NCI-H2171 treated with DMSO at 0.1 percent for 48 hours (cell line): ENCODE measurements at regions not wholly inside any gene's neighbourhood (a gene's known extent, or its start where the extent isn't known, plus 50 kb on each side); places are given as distances from the start of the nearest gene placed in this dataset.
A peak's percentile ranks its signal among the peaks of the same experiment; 100 is the strongest.

Experiments
- DNase-seq: peaks from one replicate; lab custom pipeline; 2025; lab: John Stamatoyannopoulos, UW

DNA sequence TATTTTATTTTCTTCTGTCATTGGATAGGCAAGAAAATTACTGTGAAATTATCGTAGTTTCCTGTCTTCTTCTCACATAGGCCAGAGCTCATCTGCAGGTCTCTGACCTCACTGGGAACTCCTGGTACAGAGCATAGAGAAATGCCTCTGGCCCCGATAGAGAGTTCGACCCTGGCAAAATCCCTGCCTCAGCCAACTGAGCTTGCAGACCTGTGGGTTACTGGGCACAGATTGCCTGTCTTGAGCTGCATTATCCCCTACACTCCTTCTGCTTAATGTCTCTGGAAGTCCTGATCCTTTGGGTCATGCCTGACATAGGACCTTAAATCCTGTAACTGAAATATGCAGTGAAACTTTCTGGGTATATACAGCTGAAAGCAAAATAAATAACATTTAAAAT is 439.3 kb upstream of the CTNND2 start:
- no peak for DNase-seq

DNA sequence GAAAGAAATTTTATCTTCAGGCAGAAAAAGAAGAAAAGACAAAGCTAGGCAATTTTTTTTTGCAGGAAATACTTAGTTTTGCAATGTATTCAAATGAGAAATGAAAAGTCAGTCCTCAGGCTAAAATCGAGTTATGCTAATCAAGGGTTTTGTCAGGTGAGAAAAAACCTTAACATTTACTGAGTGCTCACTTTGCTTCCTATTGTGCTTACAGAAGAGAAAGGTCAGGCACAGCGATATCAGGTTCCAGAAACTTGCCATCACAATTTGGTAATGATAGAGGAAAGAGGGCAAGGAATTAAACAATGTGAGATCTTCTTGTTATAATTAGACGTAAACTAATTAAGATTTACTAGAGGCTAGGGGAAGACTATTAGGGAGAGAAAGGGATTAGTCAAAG is 431.7 kb upstream of the CTNND2 start:
- no peak for DNase-seq

DNA sequence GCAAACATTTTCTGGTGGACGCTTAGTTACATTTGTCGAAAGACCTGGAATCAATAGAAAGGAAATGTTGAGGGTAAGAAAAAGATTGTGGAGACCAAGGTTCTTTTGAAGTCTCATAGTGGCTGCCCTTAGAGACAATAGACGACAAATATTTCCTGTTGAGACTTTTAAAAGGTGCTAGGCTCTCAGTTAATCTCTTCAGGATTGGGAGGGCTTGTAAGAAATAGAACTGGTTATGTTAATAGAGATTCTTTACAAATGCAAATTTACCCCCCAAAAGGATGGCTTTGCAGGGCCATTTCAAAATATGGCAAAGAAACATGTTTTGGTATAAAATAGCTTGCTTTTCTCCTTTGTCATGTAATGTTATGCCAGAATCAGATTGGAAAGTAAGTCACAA is 428.2 kb upstream of the CTNND2 start:
- no peak for DNase-seq

DNA sequence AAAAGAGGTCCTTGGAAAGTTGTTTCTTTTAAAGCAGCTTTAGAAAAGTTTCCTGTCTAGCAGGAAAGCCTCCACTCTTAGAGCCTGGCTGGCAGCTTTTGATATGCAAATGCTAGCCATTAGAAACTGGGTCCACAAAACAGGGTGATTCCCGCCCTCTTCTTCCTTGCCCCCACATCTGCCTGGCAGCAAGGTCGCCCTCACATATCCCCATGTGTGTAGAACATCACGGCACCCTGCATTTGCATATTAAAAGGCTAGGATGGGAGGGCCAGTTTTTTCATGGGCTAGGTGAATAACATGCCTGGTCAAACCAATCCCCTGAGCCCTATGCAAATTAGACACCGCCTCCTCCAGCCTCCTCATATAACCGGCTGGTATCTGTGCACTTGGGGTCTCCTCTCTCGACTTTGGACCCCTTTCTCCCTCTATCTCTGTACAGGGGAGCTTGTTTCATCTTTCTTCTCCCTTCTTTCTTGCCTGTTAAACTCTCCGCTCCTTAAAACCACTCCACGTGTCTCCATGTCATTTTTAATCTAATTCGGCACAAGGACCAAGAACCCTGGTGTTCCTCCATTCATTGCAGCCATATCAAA is 426.8 kb upstream of the CTNND2 start:
- no peak for DNase-seq

DNA sequence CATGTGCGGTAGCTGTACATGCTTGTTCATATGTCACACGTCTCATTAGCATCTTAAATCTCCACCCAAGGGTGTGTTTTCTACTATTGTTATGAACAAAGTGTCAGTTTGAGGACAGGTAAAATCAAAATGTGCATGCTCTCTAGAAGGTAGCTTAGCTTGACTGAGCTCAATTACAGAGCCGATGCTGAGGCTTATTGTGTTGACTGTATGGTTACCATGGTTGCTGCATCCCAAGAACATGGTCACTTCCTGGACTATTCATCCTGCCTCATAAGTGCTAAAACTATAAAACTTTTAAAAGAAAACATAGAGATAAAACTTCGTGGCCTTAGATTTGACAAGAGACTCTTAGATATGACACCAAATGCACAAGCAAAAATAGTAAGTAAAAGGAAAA is 426.1 kb upstream of the CTNND2 start:
- no peak for DNase-seq

DNA sequence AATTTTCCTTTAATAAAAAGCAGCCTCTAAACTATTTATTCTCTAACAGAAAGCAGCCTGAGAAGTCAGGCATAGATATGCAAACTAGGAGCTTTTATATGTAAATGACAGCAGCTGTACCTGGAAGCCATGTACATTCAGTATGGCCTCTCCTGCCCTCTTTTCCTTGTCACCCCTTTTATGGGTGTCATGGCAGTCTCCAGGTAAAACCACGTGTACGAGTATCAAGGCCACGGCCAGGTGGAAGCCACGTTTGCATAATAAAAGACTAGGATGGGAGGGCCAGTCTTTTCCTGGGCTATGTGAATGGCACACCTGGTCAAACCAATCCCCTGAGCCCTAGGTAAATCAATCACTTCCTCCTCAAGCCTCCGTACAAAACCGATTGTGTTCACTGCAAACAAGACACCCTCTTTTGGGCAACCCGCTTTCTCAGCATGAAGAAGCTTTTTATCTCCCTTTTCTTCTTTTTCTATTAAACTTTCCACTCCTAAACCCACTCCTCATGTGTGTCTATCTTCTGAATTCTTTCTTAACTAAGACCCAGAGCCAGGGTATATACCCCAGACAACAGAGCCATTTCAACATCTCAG is 419.5 kb upstream of the CTNND2 start:
- no peak for DNase-seq

DNA sequence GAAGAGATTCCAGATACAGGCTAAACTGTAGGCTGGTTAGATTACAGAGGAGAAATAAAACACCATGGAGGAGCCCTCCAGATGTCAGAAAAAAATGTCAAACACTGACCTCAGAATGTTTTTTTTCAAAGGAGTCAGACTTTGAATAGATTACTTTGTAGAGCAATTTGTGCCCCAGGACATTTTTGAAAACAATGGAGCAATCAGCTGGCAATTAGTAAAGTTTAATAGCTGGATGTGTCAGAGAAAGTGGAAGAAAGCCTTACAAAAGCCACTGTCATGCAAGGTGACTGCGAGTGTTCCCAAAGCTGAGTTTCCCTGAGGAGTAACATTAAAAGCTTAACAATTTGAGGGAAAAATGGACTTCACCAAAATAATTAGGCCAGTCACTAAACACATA is 417.8 kb upstream of the CTNND2 start:
- no peak for DNase-seq

DNA sequence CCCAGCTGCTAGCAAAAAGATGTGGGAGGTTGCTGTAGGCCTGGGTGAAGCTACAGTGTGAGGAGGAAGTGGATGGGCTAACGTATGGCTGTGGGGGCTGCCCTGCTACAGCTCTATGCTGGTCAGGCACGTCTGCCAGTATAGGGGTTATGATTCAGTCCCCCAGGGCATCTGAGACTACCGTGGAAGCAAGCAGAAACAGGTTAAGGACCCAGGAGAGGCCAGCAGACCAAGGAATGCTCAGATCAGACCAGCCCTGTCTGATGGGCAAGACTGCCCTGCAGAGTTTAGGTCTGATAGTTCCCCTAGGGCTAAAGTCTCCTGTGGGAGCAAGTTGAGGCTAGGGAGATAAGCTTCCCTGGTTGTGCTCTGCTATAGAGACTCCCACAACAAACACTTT is 416.1 kb upstream of the CTNND2 start:
- no peak for DNase-seq

DNA sequence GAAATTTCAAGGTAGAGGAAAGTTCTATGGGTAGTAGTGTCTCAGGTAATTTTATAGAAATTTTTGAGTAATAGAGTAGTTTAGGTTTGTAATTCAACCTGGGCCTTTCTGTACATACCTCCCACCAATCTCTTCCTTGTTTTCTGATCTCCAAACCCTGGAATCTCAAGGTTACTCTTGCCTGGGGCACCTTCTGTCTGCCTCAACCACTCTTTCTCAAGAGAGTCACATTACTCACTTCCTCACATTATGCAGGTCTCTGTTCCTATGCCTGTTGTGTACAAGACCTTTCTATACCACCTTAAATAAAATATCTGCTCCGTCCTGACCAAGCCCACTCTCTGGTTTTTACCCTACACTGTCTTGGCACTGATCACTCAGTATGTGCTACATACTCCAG is 412.6 kb upstream of the CTNND2 start:
- no peak for DNase-seq

DNA sequence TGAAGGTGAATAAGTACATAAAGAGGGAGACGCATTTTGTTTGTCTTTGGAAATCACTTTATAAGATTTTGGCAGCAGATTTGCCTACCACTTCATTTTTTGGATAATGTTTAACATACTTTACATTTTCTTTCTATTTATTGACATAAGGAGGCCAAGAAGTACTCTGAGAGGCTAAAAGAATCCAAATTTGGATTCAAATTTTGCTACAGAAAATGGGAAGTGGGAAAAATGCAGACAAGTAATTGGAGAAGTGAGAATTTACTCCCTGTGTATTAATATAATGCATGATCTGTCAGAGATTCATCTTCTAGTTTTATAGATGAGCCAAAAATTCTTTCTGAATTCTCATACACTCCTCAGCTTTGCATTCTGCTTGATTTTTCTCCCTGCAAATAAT is 411.2 kb upstream of the CTNND2 start:
- no peak for DNase-seq

DNA sequence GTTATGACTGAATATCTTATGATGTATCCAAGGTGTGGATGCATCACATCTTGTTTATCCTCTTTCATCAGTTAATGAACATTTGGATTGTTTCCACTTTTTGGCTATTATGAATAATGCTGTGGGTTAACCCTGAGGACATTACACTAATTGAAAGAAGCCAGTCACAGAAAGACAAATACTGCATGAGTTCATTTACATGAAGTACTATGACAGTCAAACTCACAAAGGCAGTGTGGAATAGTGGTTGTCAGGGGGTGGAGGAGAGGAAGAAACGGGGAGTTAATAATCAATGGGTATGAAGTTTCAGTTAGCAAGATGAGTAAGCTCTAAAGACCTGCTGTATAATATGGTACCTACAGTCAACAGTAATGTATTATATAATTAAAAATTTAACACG is 409.4 kb upstream of the CTNND2 start:
- no peak for DNase-seq

DNA sequence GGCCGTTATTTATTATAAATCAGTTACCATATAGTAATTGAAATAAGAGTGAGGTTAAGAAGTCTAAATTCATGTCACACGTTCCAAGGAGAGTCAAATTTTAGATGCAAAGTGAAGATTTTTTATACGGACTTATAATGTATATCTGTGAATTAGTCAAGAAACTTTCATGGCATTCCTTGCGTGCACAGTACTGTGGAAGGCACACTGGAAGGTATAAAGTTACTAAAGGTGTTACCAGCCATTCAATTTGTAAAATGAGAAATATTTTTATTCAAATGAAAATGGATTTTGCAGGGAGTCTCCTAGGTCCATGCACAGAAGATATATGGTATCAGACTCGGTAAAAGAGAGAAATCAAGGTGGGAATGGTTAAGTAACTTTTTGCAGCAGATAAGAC is 408.1 kb upstream of the CTNND2 start:
- DNase-seq, result no peak

DNA sequence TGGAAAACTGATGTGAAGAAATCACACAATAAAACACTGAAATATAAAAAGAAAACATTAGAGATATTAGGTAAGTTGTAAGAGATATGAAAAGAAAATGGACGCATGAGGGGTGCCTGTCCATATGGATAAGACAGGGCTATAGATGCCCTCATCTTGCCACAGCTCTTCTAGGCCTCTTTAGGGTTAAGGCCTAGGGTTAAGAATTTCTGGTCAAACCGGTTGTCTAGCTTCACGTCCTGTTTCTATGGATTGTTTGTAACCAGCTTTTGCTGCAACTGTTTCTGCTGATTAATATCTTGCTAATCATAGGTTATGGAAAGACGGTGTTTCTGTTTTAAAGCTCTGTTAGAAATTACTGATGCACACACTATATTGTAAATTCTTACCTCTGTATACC is 389.9 kb upstream of the CTNND2 start:
- no peak for DNase-seq

DNA sequence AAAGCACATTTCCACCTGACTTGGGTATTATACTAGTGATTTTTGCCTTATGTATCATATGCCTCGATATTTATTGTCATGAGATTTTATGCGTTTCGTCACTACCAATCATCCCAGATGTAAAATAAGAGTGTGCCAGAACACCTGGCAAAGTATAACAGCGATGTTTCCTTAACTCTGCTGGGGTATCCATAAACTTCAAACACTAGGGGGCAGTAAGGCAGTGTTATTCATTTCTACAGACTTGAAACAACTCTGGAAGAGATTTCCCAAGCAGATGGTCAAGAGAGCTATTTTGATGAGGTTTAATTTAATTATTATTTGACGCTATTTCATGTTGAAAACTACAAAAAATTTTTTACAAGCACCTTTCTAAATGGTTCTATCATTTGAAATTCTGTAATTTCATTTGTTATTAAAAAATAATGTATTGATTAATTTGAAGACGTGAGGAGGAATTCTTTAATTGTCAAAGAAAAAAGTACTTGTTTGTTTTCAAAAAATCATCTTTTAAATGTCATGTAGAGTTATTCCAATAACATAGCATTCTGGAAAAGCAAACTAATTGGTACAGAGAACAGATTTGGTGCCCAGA is 388.5 kb upstream of the CTNND2 start:
- no peak for DNase-seq

DNA sequence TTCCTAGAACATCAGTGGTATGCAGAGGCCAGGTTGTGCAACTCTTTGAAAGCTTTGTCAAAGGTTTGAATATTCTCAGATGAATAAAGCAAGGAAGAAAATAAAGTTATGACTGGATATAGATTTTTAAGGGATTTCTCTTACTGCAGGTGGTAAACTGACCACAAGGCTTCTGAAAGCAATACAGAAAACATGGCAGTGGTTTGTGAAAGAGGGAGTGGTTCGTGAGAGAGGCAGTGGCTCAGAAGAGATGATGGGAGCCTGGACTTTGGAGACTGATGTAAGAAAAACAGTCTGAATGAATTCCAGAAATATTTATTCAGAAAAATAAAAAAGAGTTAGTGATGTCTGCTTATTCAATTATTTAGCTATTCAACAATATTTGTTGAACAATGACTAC is 380.4 kb upstream of the CTNND2 start:
- DNase-seq, result no peak

DNA sequence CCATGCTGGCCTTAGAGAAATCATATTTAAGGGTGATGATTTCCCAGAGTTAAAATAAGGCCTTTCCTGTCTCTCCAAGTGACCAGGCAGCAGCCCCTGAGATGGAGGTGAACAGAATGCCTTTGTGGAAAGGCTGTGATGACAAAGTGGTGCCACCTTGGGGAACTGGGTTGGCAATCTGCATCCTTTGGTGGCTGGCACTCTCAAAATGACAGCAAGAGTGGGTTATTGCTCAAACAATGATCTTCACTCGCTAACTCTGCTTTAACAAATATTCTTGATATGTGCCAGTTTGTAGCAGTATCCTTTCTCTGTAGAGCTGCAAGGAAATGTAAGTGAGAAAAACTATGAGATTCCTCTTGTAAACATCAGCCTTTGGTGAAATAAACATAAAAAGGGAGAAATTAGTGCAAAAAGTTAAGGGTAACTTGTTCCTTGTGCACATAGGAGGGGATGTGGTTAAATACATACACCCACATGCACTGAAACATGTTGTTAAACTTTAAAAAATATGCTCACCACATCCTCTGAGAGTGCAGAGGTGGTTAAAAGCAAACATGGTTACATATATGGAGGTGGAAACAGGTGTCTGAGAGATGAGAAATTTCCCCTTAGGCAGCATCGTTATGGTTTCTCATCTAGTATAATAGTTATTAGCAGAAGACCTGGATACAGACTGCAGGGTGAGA is 373.4 kb upstream of the CTNND2 start:
- DNase-seq, result no peak

DNA sequence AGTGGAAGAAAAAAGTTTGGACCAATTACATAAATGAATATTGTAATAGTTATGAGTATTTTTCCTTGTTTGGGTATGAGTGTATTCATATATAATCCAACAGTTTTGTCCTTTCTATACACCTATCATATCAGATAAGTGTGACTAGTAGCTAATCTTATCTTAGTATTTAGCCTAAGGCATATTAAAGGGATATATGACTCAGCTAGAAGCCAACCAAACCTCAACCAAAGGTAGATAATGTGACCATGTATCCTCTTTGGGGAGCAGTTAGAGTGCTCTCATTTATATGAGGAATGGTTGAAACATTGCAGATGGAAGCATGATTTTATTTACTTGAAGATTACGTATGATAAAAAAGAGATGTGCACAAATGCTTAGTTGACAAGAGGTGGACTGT is 370.0 kb upstream of the CTNND2 start:
- DNase-seq, result no peak

DNA sequence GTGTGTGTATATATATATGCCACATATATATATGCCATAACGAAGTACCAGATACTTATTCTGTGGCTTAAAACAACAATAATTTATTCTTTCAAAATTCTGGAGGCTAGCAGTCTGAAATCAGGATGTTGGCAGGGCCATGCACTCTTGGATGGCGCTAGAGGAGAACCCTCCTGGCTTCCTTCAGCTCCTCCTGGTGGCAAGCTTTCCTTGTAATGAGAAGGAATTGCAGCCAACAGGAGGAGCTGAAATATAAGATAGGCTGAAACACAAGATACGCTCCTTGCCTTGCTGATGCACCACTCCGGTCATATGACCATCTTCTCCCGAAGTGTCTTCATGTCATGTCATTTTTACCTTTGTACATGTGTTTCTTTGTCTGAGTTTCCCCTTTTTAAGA is 368.1 kb upstream of the CTNND2 start:
- DNase-seq, result peak; percentile 20

DNA sequence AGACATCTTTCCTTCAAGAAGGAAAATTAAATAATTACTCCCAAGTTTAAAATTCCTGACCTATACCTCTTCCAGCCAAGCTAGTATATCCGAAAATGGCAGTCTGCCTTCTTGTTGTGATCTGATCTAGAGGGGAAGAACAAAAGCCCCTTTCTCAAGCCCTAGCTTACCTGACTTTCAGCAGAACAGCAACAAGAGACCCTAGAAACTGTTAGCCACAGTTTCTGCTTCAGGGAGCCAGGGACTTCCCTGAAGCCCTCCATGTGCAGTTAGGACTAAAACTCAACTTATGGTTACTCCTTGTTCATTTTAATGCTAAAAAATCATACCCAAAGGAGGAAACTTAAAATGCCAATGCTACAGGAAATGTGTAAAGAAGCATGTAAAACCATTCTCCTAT is 366.7 kb upstream of the CTNND2 start:
- no peak for DNase-seq

DNA sequence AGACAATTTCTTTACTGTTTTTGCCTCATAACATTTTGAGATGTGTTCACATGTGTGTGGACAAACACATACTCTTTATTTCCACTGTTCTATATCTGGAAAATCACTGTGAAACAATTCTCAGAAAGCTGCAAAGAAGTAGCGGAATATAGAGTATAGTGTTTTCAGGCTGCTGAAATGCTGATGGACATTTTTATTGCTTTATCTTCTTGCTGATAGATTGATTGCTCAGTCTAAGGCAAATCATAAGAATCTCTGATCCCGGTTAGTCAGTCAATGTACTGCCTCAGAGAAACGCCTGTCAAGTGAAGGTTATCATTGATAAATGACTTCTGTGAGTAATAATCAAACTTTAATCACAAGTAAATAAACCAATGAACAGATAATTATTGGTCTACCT is 364.9 kb upstream of the CTNND2 start:
- DNase-seq, result no peak

DNA sequence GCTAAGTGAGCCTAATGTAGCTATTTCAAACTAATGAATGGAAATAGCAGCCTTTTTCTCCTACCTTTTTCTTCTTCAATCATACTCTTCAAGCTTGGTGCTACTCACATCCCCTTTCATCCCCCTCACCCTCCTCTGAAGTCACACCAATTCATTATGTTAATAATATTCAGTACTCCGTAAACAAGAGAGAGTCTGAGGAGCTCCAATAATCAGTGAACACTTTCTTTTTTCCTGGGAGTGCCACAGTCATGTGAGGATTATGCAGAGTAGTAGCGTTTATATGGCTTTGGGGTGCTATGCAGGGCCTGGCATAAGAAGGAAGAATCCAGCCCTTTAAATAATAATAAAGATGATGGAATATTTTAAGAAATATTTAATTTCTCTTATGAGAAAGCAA is 354.3 kb upstream of the CTNND2 start:
- DNase-seq, result no peak

DNA sequence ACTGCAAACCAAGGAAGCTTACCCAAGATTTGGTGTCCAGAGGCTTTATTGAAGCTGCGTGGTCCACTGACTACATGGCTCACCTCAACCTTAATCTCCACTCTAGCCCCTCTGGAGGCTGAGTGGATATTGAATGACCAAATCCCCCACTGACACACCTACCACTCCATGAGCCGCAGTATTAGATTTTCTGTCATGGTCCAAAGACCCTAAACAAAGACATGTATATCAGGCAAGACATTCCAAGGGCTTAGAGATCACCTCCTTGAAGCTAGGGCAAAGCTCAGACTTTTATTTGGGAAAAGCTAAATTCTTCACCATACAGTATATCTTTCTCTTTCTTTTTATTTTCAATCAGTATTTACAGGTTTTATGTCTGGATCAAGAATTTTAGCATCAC is 346.2 kb upstream of the CTNND2 start:
- DNase-seq, result no peak

DNA sequence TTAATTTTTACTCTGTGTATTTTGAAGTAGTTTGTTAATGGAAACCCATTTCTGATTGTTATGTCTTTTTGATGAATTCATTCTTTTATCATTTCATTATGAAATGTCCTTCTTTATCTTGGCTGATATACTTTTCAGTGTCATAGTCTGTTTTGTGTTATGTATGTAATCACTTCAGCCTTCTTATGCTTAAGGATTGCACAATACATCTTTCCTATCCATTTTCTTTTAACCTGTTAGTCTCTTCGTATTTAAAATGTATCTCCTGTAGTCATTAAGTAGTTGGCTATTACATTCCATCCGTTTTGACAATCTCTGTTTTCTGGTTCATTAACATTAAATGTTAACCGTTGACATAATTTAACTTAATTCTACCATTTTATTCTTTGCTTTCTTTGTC is 344.6 kb upstream of the CTNND2 start:
- no peak for DNase-seq

DNA sequence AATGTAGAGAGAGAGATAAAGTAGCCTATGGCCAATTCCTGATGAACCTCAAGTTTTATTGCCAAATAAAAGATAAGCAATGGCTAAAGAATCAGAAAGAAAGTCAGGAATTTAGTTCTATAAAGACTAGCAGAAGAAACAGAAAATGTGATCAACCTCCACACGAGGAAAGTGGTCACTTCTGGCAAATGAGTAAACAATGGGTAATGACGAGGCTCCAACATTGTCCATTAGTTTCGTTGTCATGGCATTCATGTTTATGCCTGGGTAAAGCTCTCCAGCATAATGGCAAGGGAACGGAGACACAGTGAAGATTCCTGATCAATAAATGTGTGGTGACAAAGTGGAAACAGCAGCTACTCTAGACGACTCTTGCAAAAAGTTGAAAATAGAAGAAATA is 341.8 kb upstream of the CTNND2 start:
- no peak for DNase-seq
